ENCODE measurements at regions not wholly inside any gene's neighbourhood (a gene's known extent, or its start where the extent isn't known, plus 50 kb on each side); places are given as distances from the start of the nearest gene placed in this dataset.

DNA sequence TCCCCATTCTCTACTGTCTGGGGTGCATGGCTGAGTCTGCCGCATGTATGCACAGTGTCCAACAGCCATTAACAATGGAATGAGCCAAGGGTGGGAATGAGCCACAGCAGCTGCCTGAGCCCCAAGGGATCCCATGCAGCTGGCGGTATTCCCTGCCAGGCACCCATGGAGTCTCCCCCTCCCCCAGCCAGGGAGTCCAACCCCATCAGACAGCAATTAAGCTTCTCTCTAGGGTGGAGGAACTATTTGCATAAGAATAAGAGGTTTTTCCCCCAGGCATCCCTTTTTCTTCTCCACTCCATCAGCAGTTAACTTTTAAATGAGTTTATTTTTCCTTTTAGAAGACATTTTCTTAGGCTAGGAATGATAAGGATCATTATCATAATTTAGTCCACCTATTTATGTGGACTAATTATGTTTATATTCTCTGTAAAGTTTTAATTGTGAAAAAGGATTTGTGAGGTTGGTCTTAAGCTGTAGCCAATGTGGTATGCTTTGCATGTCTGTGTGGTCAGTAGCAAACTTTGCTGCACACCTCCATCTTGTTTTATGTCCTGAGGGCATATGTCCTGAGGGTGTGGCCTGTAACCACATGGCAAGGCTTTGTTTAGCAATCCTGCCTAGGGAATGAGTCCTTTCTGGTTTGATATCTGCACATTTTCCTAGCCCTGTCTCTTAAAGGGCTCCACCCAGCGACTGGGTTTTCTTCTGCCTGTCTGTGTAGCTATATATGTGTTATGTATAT is 158.9 kb upstream of the OLIG3 start:
- Histone ChIP-seq H3K27ac (ENCODE audit: insufficient read depth in 1 of 2, low read depth in 1 of 2, low read length in 2 of 2, poor library complexity in 1 of 2, severe bottlenecking in 2 of 2) (no peak overlapping the region), H3K27me3 (replicated peaks in 2 of 5; ENCODE audit: control insufficient read depth in 4 of 5, insufficient read depth in 5 of 5, low read length in 4 of 5) (peaks cover 0 to 6% (median 1%) of the 10 kb centered on the region in 5 experiments), H3K4me1 (ENCODE audit: control extremely low read depth in 1 of 4, control insufficient read depth in 4 of 4, insufficient read depth in 4 of 4, low read length in 3 of 4) (no peaks in the 10 kb centered on the region), H3K4me3 (ENCODE audit: control insufficient read depth in 1 of 7, extremely low read depth in 1 of 7, insufficient read depth in 4 of 7, low read depth in 2 of 7, low read length in 6 of 7) (no peak overlapping the region), H3K36me3 (ENCODE audit: control insufficient read depth in 4 of 4, insufficient read depth in 4 of 4, low read length in 3 of 4) (no peaks in the 10 kb centered on the region), H3K9me3 (ENCODE audit: control extremely low read depth in 1 of 5, control insufficient read depth in 4 of 5, insufficient read depth in 2 of 5, low read depth in 1 of 5, low read length in 4 of 5) (peaks cover 2 to 48% (median 7%) of the 10 kb centered on the region in 5 experiments)
- WGBS (ENCODE audit: insufficient coverage): 75% methylated on average over 1 of the region's 3 CpGs
- POLR2A ChIA-PET: no interaction called here
- CTCF ChIA-PET: no interaction called here
- DNase-seq: no peak

DNA sequence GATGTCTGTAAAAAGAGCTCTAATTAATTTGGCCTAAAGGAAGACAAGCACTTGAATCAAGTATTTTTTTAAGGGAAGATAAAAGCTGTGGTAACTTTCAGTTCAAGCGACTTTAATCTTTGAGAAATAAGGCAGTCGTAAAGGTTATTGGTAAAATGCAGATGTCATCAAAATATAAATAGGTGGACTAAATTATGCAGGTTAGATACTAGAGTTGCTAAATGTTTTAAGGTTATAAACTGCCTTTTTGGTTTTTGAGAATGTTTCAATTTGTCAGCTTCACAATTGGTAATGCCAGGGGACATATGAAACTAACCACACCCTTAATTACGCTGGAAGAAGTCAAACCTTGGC is 159.5 kb upstream of the OLIG3 start:
- H3K27ac ChIP-seq (ENCODE audit: insufficient read depth in 1 of 2, low read depth in 1 of 2, low read length in 2 of 2, poor library complexity in 1 of 2, severe bottlenecking in 2 of 2): no peak overlapping the region
- WGBS (ENCODE audit: insufficient coverage): 100% methylated on average over 2 of the region's 3 CpGs
- no peaks in the 10 kb centered on the region for H3K36me3 ChIP-seq (ENCODE audit: control insufficient read depth in 4 of 4, insufficient read depth in 4 of 4, low read length in 3 of 4)
- POLR2A ChIA-PET: no interaction called here
- CTCF ChIA-PET: no interaction called here
- DNase-seq: no peak
- no peaks in the 10 kb centered on the region for H3K4me1 ChIP-seq (ENCODE audit: control extremely low read depth in 1 of 4, control insufficient read depth in 4 of 4, insufficient read depth in 4 of 4, low read length in 3 of 4)
- H3K9me3 ChIP-seq (ENCODE audit: control extremely low read depth in 1 of 5, control insufficient read depth in 4 of 5, insufficient read depth in 2 of 5, low read depth in 1 of 5, low read length in 4 of 5): peaks cover 2 to 48% (median 7%) of the 10 kb centered on the region in 5 experiments
- H3K4me3 ChIP-seq (ENCODE audit: control insufficient read depth in 1 of 7, extremely low read depth in 1 of 7, insufficient read depth in 4 of 7, low read depth in 2 of 7, low read length in 6 of 7): no peak overlapping the region
- H3K27me3 ChIP-seq (replicated peaks in 2 of 5; ENCODE audit: control insufficient read depth in 4 of 5, insufficient read depth in 5 of 5, low read length in 4 of 5): peaks cover 0 to 3% (median 0%) of the 10 kb centered on the region in 5 experiments

DNA sequence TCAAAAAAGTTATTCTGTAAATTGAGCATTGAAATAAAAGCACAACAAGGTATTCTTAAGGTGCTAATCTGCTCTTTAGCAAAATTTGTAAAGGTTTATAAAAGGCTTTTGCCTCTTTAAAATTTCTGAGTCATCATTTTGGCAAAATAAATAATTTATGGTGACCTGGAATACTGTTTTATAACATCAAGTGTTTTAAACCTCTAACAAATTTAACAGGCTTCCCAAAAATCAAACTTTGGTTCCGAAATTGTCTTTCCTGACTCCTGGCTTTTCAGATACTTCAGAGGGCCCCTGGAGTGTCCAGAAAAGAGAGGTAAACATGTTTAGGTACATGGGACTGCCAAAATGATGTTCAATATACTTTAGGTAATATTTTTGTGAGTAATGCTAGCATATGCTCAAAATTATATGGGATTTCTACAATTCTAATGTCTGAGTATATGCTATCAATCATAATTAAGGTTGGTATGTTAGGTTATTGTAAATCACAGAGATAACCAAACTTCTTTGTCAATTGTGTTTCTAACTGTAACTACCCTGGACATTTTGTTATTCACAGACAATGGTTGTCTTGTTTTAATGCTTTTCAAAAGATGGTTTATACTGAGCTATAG is 160.3 kb upstream of the OLIG3 start:
- no peak overlapping the region for H3K27ac ChIP-seq (ENCODE audit: insufficient read depth in 1 of 2, low read depth in 1 of 2, low read length in 2 of 2, poor library complexity in 1 of 2, severe bottlenecking in 2 of 2)
- no peak for DNase-seq
- H3K36me3 ChIP-seq (ENCODE audit: control insufficient read depth in 4 of 4, insufficient read depth in 4 of 4, low read length in 3 of 4): no peaks in the 10 kb centered on the region
- peaks cover 2 to 48% (median 7%) of the 10 kb centered on the region in 5 experiments for H3K9me3 ChIP-seq (ENCODE audit: control extremely low read depth in 1 of 5, control insufficient read depth in 4 of 5, insufficient read depth in 2 of 5, low read depth in 1 of 5, low read length in 4 of 5)
- WGBS (ENCODE audit: insufficient coverage): 80% methylated on average over 1 of the region's 1 CpG
- ChIA-PET POLR2A (no interaction called here), CTCF (interaction anchor here (0.5 kb wide), 1 partner anchor 43 kb away, joined by 4 read pairs; no protein-coding TSS in a partner anchor)
- H3K27me3 ChIP-seq (replicated peaks in 2 of 5; ENCODE audit: control insufficient read depth in 4 of 5, insufficient read depth in 5 of 5, low read length in 4 of 5): peaks cover 0 to 5% (median 0%) of the 10 kb centered on the region in 5 experiments
- no peaks in the 10 kb centered on the region for H3K4me1 ChIP-seq (ENCODE audit: control extremely low read depth in 1 of 4, control insufficient read depth in 4 of 4, insufficient read depth in 4 of 4, low read length in 3 of 4)
- no peak overlapping the region for H3K4me3 ChIP-seq (ENCODE audit: control insufficient read depth in 1 of 7, extremely low read depth in 1 of 7, insufficient read depth in 4 of 7, low read depth in 2 of 7, low read length in 6 of 7)

DNA sequence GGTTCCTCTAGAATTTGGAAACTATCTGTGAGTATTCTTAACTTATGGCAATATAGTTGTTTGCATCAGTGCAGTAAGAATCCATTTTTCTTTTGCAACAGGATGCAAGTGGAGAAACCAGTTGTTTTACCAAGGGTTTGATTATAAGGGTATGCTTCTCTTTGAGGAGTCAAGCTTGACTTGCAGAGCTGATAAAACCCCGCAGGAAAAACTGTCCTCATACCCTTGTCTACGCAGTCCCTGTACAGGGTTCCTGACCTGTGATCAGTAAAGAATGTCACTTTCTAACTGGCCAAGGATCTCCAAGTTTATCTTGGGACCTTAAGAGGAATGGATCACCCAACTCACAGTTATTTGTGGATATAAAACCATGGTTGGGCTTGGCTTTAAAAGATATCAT is 161.1 kb upstream of the OLIG3 start:
- CTCF ChIA-PET: no interaction called here
- no peak for DNase-seq
- 100% methylated on average over 2 of the region's 2 CpGs for WGBS (ENCODE audit: insufficient coverage)
- H3K36me3 ChIP-seq (ENCODE audit: control insufficient read depth in 4 of 4, insufficient read depth in 4 of 4, low read length in 3 of 4): no peaks in the 10 kb centered on the region
- no peak overlapping the region for H3K4me3 ChIP-seq (ENCODE audit: control insufficient read depth in 1 of 7, extremely low read depth in 1 of 7, insufficient read depth in 4 of 7, low read depth in 2 of 7, low read length in 6 of 7)
- POLR2A ChIA-PET: no interaction called here
- H3K4me1 ChIP-seq (ENCODE audit: control extremely low read depth in 1 of 4, control insufficient read depth in 4 of 4, insufficient read depth in 4 of 4, low read length in 3 of 4): no peaks in the 10 kb centered on the region
- peaks cover 0 to 5% (median 0%) of the 10 kb centered on the region in 5 experiments for H3K27me3 ChIP-seq (replicated peaks in 2 of 5; ENCODE audit: control insufficient read depth in 4 of 5, insufficient read depth in 5 of 5, low read length in 4 of 5)
- H3K27ac ChIP-seq (ENCODE audit: insufficient read depth in 1 of 2, low read depth in 1 of 2, low read length in 2 of 2, poor library complexity in 1 of 2, severe bottlenecking in 2 of 2): no peak overlapping the region
- peaks cover 2 to 48% (median 7%) of the 10 kb centered on the region in 5 experiments for H3K9me3 ChIP-seq (ENCODE audit: control extremely low read depth in 1 of 5, control insufficient read depth in 4 of 5, insufficient read depth in 2 of 5, low read depth in 1 of 5, low read length in 4 of 5)

DNA sequence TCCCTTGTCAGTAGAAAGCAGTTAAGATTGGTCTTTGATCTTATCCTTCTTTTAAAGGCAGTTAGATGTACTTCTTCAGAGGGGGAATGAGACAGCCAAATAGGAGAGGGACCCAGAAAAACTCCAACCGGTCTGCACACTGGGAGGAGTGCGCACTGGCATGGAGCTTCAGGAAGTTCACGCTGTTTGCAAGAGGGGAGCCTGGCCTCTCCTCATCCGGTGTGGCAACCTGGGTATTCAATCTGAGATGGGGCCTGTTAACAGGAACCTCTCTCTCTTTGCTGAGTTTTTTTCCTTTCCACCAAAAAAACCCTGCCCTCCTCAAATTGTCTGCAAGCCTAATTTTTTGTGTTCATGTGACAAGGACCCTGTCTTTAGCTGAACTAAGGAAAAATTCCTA is 162.5 kb upstream of the OLIG3 start:
- H3K4me3 ChIP-seq (ENCODE audit: control insufficient read depth in 1 of 7, extremely low read depth in 1 of 7, insufficient read depth in 4 of 7, low read depth in 2 of 7, low read length in 6 of 7): no peak overlapping the region
- peaks cover 0 to 5% (median 0%) of the 10 kb centered on the region in 5 experiments for H3K27me3 ChIP-seq (replicated peaks in 2 of 5; ENCODE audit: control insufficient read depth in 4 of 5, insufficient read depth in 5 of 5, low read length in 4 of 5)
- no peaks in the 10 kb centered on the region for H3K4me1 ChIP-seq (ENCODE audit: control extremely low read depth in 1 of 4, control insufficient read depth in 4 of 4, insufficient read depth in 4 of 4, low read length in 3 of 4)
- H3K27ac ChIP-seq (ENCODE audit: insufficient read depth in 1 of 2, low read depth in 1 of 2, low read length in 2 of 2, poor library complexity in 1 of 2, severe bottlenecking in 2 of 2): no peak overlapping the region
- WGBS (ENCODE audit: insufficient coverage): 97% methylated on average over 3 of the region's 4 CpGs
- H3K9me3 ChIP-seq (ENCODE audit: control extremely low read depth in 1 of 5, control insufficient read depth in 4 of 5, insufficient read depth in 2 of 5, low read depth in 1 of 5, low read length in 4 of 5): peaks cover 2 to 44% (median 7%) of the 10 kb centered on the region in 5 experiments
- POLR2A ChIA-PET: no interaction called here
- DNase-seq: no peak
- CTCF ChIA-PET: interaction anchor here (0.8 to 1.1 kb wide), 2 partner anchors 11 to 143 kb away, joined by 3 read pairs; no protein-coding TSS in a partner anchor
- no peaks in the 10 kb centered on the region for H3K36me3 ChIP-seq (ENCODE audit: control insufficient read depth in 4 of 4, insufficient read depth in 4 of 4, low read length in 3 of 4)

DNA sequence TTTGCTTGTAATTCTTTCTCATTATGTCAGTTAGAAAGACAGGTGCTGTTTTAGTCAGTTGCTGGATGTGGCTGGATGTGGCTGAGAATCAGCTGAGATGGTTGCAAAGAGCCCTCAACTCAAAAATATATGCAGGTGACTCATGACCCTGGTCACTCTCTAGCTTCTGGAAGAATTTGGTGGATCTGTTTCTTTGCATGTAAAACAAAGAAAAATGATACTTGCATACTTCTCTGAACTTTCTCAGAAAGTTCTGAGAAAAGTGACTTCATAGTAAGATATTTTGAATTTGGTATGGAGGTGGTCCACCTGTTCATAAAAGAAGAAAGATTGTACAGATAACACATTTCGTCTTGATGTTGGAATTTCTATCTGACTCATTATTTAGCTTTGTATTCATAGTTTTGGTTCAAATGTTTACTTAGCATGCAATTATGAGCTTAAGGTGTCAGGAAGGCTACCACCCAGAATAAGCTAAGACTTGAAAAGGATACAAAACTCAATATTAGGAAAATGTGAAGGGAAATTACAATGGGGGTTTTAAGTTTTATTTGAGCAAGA is 163.2 kb upstream of the OLIG3 start:
- DNase-seq: no peak
- peaks cover 0 to 3% (median 0%) of the 10 kb centered on the region in 5 experiments for H3K27me3 ChIP-seq (replicated peaks in 2 of 5; ENCODE audit: control insufficient read depth in 4 of 5, insufficient read depth in 5 of 5, low read length in 4 of 5)
- H3K27ac ChIP-seq (ENCODE audit: insufficient read depth in 1 of 2, low read depth in 1 of 2, low read length in 2 of 2, poor library complexity in 1 of 2, severe bottlenecking in 2 of 2): no peak overlapping the region
- WGBS (ENCODE audit: insufficient coverage): no CpG with 5 or more reads among the region's 1 CpG
- CTCF ChIA-PET: interaction anchor here (0.8 to 1.1 kb wide), 2 partner anchors 10 to 142 kb away, joined by 3 read pairs; no protein-coding TSS in a partner anchor
- no peaks in the 10 kb centered on the region for H3K36me3 ChIP-seq (ENCODE audit: control insufficient read depth in 4 of 4, insufficient read depth in 4 of 4, low read length in 3 of 4)
- peaks cover 2 to 38% (median 7%) of the 10 kb centered on the region in 5 experiments for H3K9me3 ChIP-seq (ENCODE audit: control extremely low read depth in 1 of 5, control insufficient read depth in 4 of 5, insufficient read depth in 2 of 5, low read depth in 1 of 5, low read length in 4 of 5)
- no peaks in the 10 kb centered on the region for H3K4me1 ChIP-seq (ENCODE audit: control extremely low read depth in 1 of 4, control insufficient read depth in 4 of 4, insufficient read depth in 4 of 4, low read length in 3 of 4)
- no peak overlapping the region for H3K4me3 ChIP-seq (ENCODE audit: control insufficient read depth in 1 of 7, extremely low read depth in 1 of 7, insufficient read depth in 4 of 7, low read depth in 2 of 7, low read length in 6 of 7)
- POLR2A ChIA-PET: no interaction called here

DNA sequence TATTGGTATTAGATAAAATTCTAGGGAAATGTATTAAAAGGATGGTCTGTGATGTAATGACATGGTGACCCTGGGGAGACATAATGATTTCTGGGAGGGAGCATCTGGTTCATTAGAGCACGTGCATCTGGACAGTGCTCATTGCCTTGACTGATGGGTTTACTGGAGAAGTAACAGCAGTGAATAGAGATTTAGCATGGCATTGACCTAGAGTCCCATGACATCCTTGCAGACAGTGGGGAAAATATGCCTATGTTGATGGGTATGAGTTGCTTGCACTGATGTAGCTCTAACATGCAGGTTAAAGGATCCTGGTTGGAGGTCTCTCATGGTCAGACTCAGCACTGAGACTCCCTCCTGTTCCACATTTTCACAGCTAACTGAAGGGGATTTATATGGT is 164.1 kb upstream of the OLIG3 start:
- Histone ChIP-seq H3K36me3 (ENCODE audit: control insufficient read depth in 4 of 4, insufficient read depth in 4 of 4, low read length in 3 of 4) (no peaks in the 10 kb centered on the region), H3K27ac (ENCODE audit: insufficient read depth in 1 of 2, low read depth in 1 of 2, low read length in 2 of 2, poor library complexity in 1 of 2, severe bottlenecking in 2 of 2) (no peak overlapping the region), H3K4me3 (ENCODE audit: control insufficient read depth in 1 of 7, extremely low read depth in 1 of 7, insufficient read depth in 4 of 7, low read depth in 2 of 7, low read length in 6 of 7) (no peak overlapping the region), H3K9me3 (ENCODE audit: control extremely low read depth in 1 of 5, control insufficient read depth in 4 of 5, insufficient read depth in 2 of 5, low read depth in 1 of 5, low read length in 4 of 5) (peaks cover 2 to 30% (median 5%) of the 10 kb centered on the region in 5 experiments), H3K4me1 (ENCODE audit: control extremely low read depth in 1 of 4, control insufficient read depth in 4 of 4, insufficient read depth in 4 of 4, low read length in 3 of 4) (no peaks in the 10 kb centered on the region), H3K27me3 (replicated peaks in 2 of 5; ENCODE audit: control insufficient read depth in 4 of 5, insufficient read depth in 5 of 5, low read length in 4 of 5) (peaks cover 0 to 3% (median 0%) of the 10 kb centered on the region in 5 experiments)
- ChIA-PET CTCF (interaction anchor here (1.1 to 1.4 kb wide), 5 partner anchors 10 to 349 kb away, joined by 3 to 5 read pairs (median 3); no protein-coding TSS in a partner anchor), POLR2A (no interaction called here)
- no peak for DNase-seq
- WGBS (ENCODE audit: insufficient coverage): 100% methylated on average over 1 of the region's 1 CpG

Measured in common myeloid progenitor, CD34-positive (primary cell).